HL-60 (cell line): ENCODE measurements at regions not wholly inside any gene's neighbourhood (a gene's known extent, or its start where the extent isn't known, plus 50 kb on each side); places are given as distances from the start of the nearest gene placed in this dataset.

Source experiments
- DNase-seq, 2 experiments: peaks; one replicate each; pipeline ENCODE4 v3.0.0-alpha.2; 2010 to 2020; ENCODE audit warnings: low read depth in 1 of 2, low spot score in 1 of 2
- H3K27ac ChIP-seq: fragments of 250-450 bp; sonication (Bioruptor Pico); replicated peaks from 2 replicates; pipeline ENCODE4 v1.5.1; 2020; ENCODE audit warnings: mild to moderate bottlenecking, moderate library complexity
- H3K27me3 ChIP-seq: fragments of 250-450 bp; sonication (Bioruptor Pico); 2 replicates; pipeline ENCODE4 v1.5.1; 2021; ENCODE audit warnings: mild to moderate bottlenecking, moderate library complexity; ENCODE audit not compliant: insufficient read depth, poor library complexity, severe bottlenecking
- H3K4me3 ChIP-seq: replicated peaks from 2 replicates; pipeline ENCODE4 v1.5.1; 2011; ENCODE audit warnings: mild to moderate bottlenecking, control low read depth, low read length; ENCODE audit not compliant: insufficient read depth
- CTCF ChIP-seq: IDR thresholded peaks from one replicate; pipeline ENCODE4 v1.5.1; 2011; ENCODE audit warnings: low read length, control low read depth, inconsistent platforms; ENCODE audit not compliant: insufficient read depth
- GABPA ChIP-seq: IDR thresholded peaks from 2 replicates; pipeline ENCODE4 v1.6.1; 2012; ENCODE audit warnings: low read depth
- POLR2AphosphoS5 ChIP-seq: IDR thresholded peaks from 2 replicates; pipeline ENCODE4 v1.6.1; 2012; ENCODE audit warnings: low read depth
- REST ChIP-seq: IDR thresholded peaks from 2 replicates; pipeline ENCODE4 v1.6.1; 2012; ENCODE audit warnings: low read depth; ENCODE audit not compliant: insufficient replicate concordance
- SPI1 ChIP-seq: IDR thresholded peaks from 2 replicates; pipeline ENCODE4 v1.6.1; 2012; ENCODE audit warnings: low read depth, mild to moderate bottlenecking, borderline replicate concordance

GRCh38 chr17:72387487-72387886 lies 266.7 kb downstream of the SOX9 start:
- Histone ChIP-seq H3K27me3 (no peaks in the 10 kb centered on the region), H3K27ac (no peak overlapping the region), H3K4me3 (no peak overlapping the region)
- TF ChIP-seq REST (no peak), CTCF (no peak)
- DNase-seq, result no peak

GRCh38 chr17:72387969-72388368 lies 267.1 kb downstream of the SOX9 start:
- no peak overlapping the region for H3K27ac ChIP-seq
- DNase-seq, result no peak
- TF ChIP-seq REST (no peak), SPI1 (no peak), POLR2AphosphoS5 (no peak), CTCF (no peak), GABPA (no peak)
- no peaks in the 10 kb centered on the region for H3K27me3 ChIP-seq
- H3K4me3 ChIP-seq, result no peak overlapping the region

GRCh38 chr17:72388765-72389473 lies 268.1 kb downstream of the SOX9 start:
- no peak for DNase-seq

More at GRCh38 chr17:72388765-72389473, 268.1 kb downstream of the SOX9 start:
- Histone ChIP-seq H3K27me3 (no peaks in the 10 kb centered on the region), H3K4me3 (no peak overlapping the region), H3K27ac (no peak overlapping the region)
- TF ChIP-seq CTCF (no peak), GABPA (no peak), REST (no peak), POLR2AphosphoS5 (no peak), SPI1 (no peak)
